GM19351 (cell line): ENCODE measurements at regions not wholly inside any gene's neighbourhood (a gene's known extent, or its start where the extent isn't known, plus 50 kb on each side); places are given as distances from the start of the nearest gene placed in this dataset.

Experiments used
- ATAC-seq: cut with Tn5 transposase; IDR thresholded peaks from one replicate; pipeline ENCODE4 v1.9.1; 2021; ENCODE audit warnings: mild to moderate bottlenecking, moderate library complexity; ENCODE audit not compliant: unreplicated experiment

DNA sequence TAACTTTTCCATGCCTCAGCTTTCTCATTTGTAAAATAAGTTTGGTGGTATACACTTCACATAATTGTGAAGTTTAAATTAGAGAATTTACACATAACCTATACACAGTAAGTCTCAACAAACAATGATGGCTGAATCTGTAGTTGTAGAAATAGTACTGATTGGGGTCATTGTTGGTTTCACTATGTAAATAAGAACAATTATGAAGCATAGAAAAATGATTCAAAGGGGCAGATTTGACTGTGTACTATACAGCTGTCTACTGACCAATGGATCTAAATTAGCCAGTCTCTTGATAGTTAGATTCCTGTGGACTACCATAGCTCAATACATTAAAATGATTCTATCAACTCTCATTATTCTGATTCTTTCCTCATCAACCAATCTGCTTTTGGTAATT lies 181.1 kb upstream of the STXBP5 start:
- ATAC-seq: peak; percentile 70

DNA sequence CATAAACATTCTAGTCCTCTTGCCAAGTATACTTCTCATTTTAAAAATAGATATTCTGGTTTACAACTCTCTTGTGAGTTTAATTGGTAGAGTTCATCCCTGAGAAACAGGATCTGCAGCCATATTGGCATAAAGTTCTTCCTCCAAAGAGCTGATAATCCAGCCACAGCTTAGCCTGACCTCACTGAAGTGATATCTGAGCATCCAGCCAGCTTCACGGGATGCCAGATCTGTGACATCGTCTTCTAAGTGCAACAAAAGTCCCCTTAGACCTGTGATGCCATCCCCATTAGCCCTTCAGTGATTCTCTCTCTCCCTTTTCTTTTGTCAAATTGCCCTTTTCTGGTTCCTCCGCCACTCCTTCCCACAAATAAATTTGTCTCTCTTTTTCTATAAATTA lies 180.6 kb upstream of the STXBP5 start:
- no peak for ATAC-seq

DNA sequence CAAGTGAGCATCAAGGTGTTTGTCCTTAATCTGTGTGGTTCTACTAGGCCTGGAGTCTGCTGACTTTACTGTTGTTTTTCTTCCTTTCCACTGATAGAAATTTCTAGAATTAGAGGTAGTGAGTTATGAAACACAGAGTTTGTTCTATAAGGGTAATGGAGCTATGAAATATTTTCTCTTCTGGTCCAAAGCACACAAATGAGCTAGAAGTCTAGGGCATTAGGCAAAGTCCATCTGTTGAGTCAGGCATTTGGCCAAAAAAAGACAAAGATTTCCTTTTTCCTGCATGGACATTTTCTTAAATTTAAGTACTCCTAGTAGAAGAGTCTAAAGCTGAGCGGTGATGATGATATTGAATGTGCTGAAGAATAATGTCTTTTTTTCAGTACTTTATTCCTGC lies 174.3 kb upstream of the STXBP5 start:
- ATAC-seq: no peak

DNA sequence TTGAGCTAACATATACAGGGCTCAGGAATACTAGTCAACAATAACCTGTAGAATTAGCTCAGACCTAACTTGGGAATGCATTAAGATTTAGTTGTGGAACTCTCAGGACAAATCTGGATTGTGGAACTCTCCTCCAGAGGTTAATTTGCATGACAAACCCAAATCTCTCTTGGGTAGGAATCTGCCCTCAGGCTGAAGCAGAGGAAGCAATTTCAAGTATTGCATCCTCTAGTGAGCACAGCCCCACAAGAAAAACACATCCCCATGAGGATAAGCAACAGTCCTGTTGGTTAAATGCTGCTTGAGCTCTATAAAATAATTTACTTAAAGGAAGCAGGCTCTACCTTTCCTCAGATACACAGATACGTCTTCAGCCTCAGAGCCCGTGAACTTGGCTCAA lies 170.9 kb upstream of the STXBP5 start:
- ATAC-seq: no peak

DNA sequence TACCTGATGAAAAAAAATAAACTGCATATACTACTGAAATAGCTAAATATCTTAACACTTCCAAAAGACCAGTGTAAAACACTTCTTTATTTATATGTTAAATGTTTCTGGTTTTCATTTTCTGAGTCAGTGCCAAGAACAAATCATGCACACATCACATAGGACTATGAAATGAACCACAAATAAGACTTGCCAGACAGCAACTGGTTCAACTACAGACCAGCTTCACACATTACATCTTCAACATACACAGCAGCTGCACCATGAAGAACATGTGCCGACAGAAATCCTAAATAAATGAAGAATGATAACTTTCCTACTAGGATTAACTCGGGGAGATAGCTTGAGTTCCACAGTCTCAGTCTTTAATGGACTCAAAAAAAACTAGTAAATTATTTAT lies 168.3 kb upstream of the STXBP5 start:
- ATAC-seq: no peak

DNA sequence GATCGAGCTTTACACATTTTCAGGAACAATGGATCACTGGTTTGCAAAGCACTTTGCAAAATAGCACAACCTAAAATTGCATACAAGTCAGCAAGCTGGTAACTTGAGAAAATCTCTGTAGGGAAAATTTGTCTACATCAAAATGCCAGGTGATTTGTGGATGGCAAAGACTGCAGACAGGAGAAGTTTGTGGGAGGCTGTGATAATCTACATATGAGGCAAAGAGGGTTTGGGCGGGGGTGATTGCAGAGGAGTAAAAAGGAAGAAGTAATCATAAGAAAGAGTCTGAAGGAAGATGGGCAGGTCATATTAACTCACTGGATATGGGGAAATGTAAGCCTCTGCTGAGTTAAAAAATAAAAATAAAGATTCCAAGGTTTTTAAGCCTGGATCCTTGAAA lies 166.3 kb upstream of the STXBP5 start:
- ATAC-seq: no peak

DNA sequence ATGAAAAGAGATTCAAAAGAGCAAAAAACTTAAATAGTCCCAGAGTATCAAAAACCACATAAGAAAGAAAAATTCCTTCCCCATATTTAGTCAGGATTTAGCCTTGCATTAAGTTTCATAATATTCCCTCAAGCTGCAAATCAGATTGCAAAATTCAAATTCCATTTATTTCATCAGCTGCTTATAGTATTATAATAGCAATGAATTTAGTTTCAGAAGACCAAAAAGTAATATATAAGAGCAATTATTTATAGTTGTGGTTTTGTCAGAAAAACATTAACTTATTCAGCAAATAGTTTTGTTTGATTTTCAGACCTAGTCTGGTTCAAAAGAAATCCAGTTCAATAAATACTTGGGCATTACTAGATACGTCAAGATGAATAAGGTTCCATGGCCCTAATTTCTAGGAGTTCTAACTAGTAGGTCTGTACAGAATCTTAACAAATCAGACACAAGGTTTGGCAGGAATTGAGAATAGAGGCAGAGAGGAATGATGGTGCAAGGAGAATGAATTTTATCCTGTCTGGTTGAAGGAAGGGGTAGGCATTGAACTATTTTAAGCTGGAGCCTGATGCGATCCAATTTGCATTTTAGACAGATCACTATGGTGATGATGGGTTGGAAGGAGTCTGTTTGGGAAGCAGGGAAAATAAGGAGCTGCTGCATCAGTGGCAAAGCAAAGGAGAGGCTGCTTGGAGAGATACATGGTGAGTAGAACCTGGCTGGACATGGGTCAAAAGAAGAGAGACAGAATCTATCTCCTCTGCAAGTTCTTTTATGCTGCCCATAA lies 163.9 kb upstream of the STXBP5 start:
- no peak for ATAC-seq

DNA sequence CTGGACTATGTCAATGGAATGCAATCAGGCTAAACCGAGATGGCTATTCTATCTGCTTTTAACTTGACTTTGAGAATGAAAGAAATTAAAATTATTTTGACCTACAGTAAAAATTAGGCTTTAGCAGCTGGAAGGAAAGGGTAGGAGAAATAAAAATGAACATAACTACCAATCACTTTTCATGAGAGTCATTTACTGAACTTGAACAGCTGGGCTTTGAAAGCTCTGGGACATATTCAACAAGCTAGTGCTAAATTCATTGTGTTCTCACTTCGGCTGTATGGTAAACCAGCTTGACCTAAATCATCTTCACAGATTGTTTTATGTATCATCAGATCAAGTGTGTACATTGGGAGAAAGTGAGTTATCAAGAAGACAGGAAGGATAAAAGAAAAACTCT lies 161.5 kb upstream of the STXBP5 start:
- ATAC-seq: no peak

DNA sequence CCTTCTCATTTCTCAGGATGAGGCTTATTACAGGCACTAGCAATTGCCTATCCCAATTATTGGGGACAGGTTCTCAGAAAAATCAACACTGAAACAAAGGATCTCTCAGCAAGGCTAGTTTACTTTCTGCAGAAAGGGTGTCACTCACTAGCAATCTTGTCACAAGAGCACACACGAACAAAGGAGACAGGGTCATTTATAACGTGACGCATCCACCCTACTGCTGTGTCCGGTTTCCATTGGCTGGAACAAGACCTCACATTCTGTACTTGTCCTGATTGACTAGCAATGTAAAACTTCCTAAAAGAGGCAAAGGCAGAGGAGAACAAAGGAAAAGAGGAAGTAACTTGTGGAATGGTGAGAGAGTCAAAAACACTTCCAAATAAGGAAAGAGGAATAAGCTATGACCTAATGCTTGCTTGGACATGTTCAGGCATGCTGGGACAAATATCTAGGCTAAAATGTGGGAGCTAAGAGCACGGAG lies 160.2 kb upstream of the STXBP5 start:
- ATAC-seq: no peak

DNA sequence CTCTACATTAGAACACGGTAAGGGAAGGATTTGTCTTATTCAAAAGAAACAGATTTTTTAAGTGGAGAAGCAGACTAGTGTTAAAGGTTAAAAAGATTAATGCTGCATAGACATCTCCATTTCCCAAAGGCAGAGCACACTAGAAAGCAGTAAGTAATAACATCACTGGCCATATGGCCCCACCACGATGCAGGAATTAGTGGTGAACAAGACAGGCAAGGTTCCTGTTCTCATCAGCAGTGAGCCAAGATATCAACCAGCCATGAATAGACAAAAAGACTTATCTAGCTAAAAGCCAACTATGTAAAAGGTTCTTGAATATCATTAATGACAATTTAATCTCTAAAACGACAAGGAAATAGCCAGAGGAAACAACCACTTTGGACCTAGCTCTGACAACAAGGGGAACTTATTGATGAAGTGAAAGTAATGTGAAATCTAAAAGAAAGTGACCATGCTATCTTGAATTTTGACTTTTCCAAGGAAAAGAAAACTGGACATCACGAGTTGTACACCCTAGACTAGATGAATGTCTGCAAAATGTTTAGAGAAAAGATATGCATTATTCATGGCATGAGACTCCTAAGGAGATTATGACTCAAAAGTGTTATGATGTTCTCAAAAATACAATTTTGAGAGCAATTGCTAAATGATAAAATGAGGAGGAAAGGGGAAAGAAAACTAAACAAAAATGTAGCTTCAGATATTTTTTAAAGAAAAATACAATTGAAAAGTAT lies 157.9 kb upstream of the STXBP5 start:
- no peak for ATAC-seq

DNA sequence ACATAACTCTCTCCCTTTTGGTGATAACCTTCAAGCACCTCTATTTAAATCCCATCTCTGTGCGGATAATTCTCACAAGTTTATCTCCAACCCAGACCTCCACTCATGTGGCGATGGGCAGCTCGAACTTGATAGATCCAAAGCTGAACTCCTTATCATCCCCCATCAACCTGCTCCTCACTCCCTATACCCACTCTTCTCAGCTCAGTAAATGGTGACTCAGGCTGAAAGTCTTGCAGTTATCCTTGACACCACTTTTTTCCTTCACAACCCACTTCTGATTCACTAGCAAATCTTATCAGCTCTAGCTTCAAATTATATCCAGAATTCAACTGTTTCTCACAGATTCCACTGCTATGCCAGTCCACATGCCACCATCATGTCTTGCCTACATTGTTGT lies 155.3 kb upstream of the STXBP5 start:
- ATAC-seq: no peak

DNA sequence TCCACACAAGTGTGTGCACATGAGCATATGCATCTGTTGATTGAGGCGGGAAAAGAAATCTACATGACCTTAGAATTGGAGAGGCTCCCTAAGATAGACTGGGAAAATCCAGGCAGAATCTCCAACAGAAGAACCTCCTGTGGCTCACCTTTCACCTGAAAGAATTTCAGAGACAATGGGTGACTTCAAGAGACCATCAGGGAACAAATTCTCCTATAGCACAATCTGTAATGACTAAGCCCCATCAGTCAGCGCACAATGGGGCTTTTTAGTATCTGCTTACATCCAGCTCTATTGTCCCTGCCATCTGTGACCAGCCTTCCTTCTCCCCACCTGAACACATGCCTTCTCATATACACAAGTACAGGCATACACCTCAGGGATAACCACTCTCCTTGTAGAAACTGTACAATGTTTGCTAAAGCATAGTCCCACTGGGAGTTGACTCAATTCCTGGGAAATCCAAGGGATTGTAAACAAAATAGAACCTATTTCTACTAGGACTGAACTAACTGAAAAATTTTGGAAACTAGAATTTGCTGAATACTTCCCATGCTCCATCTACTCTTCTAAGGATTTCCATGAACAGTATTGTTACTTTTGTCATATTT lies 150.8 kb upstream of the STXBP5 start:
- no peak for ATAC-seq

DNA sequence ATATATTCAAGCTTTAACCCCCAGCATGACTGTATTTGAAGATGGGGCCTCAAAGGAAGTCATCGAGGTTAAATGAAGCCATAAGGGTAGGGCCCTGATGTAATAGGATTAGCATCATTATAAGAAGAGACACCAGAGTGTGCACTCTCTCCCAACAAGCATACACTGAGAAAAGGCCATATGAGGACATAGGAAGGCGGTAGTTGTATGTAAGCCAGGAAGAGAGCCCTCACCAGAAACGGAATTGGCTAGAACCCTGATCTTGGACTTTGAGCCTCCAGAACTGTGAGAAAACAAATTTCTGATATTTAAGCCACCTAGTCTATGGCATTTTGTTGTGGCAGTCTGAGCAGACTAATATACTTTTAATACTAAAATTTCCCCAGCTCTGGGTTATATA lies 150.1 kb upstream of the STXBP5 start:
- ATAC-seq: no peak

DNA sequence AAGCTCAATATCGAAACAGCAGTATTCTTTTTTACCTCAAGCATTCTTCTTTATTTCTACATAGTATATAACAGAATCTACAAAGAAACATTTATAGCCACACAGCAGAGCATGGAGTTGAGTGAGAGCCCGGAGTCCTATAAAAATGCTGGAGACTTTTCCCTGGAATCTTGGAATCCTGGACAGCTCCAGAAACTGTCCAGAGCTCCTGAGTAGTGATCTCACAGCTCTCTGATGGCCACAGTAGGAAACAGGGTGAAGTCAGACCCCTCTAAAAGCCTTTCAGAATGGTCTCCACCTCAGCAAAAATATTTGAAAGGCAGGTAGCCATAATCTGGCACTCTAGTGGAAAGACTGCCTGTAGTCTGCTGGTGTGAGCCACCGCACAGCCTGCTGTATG lies 149.3 kb upstream of the STXBP5 start:
- no peak for ATAC-seq

DNA sequence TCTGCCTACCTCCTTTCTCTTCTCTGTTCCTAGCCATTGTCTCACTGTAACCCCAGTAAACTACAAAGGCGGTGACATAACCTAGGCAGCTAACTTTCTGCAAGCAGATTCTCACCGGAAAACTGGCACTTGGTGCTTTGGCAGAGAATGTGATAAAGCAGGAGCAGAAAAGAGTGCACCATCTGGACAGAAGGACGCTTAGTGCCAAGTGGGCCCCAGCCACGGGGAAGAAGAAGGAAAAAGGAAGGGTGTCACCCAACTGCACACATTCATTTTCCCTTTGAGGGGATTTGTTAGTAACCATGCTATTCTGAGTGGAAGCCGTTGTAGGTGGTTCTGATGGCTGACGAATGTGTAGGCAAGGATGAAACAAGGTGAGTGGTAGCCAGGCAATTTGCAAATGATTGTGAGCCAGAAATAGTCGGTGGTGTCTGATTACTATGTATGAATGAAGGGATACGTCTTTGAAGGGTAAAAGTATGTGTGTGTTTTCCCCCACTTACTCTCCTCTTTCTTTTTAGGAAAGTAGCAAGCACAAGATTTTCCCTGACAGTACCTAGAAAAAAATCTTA lies 148.3 kb upstream of the STXBP5 start:
- ATAC-seq: no peak

DNA sequence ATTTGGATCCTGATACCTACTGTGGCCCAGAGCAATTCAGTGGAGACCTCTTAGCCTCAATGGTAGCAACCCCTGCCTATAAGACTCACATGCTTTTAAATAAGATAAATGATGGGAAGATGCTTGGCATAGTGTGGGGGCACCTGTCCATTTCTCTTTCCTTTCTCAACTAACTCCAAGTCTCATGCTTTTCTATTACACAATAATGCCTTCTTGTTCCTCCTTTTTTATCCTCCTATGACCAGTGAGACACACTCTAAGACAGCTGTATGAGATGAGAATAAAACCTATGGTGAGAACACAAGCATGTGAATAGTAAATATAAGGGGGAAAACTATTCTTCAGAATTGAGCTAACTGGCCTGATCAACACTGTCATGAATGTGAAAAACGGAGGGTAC lies 147.0 kb upstream of the STXBP5 start:
- no peak for ATAC-seq

DNA sequence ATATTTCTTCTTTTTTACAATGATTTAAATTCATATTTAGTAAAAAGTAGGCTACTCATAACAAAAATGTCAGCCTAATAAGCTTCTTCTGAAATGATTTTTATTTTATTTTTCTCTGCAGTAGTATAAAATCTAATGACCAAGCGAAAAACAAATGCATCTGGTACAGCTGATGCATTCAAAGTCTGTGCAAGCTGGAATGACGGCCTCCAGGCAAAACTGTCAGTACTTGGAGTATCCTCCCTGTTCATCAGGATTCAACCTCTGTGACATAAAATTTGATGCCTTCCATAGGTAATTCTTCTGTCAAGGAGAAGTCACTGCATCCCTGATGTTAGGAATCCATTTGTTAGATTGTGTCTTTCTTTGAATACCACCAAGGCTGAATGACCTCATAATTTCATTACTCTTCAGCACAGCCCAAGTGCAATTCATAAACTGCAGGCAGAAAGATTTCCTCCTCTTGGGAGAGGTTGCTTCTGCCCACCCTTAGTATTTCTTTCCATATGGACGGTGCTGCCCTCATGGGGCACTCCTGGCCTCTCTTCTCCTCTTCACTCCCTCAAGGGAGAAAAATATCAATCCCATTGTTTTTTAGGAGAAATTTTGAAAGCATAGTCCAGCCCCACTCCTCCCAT lies 146.4 kb upstream of the STXBP5 start:
- no peak for ATAC-seq

DNA sequence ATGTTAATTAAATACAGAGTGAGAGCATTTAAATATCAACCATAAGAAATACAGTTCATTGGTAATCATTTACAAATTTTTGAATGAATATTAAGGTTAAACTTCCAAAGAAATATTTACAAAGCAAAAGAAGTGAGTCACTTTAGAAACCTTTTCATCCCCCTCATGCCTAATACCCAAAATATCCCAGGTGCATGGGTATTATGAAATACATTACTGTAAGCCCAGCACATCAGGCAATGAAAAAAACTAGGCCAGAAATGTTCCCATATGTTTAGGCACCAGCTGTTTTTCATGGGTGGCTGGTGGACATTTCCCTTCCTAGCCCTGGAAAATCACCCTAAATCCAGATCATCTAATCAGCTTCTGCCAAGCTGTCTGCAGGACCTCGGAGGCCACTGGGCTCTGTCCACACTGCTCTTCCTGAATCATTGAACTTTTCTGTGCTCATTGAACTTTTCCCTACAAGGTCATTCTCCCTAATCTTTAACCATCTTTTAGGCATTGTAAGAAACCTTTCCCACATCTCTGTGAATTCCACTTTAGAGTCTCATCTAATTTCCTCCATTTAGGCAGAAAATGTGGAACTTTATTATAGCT lies 145.3 kb upstream of the STXBP5 start:
- no peak for ATAC-seq

DNA sequence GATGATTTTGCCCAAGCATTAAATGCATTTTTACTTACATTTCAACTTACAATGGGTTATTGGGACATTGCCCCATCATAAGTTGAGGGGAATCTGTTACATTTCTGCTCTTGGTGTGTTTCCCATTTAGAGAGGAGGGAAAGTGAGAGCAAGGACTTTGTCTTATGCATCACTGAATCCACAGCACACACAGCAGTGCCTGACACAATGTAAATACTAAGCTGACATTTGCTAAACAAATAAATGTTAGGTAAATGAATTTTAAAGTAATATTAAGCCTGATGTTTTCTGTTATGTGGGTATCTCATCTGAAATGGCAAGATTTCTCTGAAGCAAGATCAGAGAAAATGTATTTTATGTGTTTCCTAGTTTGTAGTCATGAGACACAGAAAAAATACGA lies 143.6 kb upstream of the STXBP5 start:
- ATAC-seq: no peak

DNA sequence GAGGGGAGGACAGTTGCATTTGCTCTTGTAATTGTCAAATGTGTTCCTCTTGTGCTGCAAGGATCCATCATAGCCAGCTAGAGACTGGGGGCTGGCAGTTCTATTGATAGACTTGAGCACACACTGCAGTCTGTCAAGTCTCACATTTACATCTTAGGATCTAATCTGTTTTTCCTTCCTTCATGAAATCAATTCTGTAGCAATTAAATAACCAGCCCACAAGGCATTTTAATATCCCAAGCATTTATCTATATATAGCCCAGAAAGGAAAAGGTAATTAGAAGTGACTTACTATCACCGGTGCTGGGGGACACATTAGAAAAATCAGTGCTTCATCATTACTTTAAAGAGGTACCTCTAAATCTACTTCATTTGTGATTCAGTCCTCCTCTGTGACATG lies 143.0 kb upstream of the STXBP5 start:
- no peak for ATAC-seq
